AG04449 (cell line): ENCODE measurements at regions not wholly inside any gene's neighbourhood (a gene's known extent, or its start where the extent isn't known, plus 50 kb on each side); places are given as distances from the start of the nearest gene placed in this dataset.

ENCODE experiments used
- CTCF ChIA-PET: fragments of 350-600 bp; formaldehyde crosslinking; extraction: SDS; loops from one replicate; lab custom pipeline; 2021; ENCODE audit warnings: antibody characterized with exemption; lab: Yijun Ruan, JAX
- POLR2A ChIA-PET: fragments of 400-600, 350-600 bp; formaldehyde crosslinking; extraction: SDS; loops from one replicate; lab custom pipeline; 2020; ENCODE audit warnings: antibody characterized with exemption, inconsistent platforms; lab: Yijun Ruan, JAX
- DNase-seq: peaks from one replicate; pipeline ENCODE4 v3.0.0-alpha.2; 2010; ENCODE audit warnings: low read depth, low spot score
- H3K4me3 ChIP-seq: 2 replicates; pipeline ENCODE4 v1.5.1; 2011; ENCODE audit warnings: low read depth, mild to moderate bottlenecking, control low read depth, low read length
- CTCF ChIP-seq: IDR thresholded peaks from one replicate; pipeline ENCODE4 v1.5.1; 2011; ENCODE audit warnings: mild to moderate bottlenecking, moderate library complexity, low read length, control low read depth, inconsistent platforms; ENCODE audit not compliant: insufficient read depth; ENCODE audit errors: missing control alignments

- POLR2A ChIA-PET = no interaction called here
- H3K4me3 ChIP-seq = no peak overlapping the region
- no peak for DNase-seq
- CTCF ChIA-PET = interaction anchor here (1.2 kb wide), 1 partner anchor 23 kb away, joined by 3 read pairs; no protein-coding TSS in a partner anchor
- TF ChIP-seq CTCF = no peak
Observed at GRCh38 chr6:126118058-126118755, 131.9 kb downstream of the TRMT11 start.

GRCh38 chr6:126118936-126119335 lies 132.6 kb downstream of the TRMT11 start:
- DNase-seq = no peak
- H3K4me3 ChIP-seq = no peak overlapping the region
- no peak for TF ChIP-seq CTCF
- ChIA-PET CTCF (interaction anchor here (1.2 kb wide), 1 partner anchor 23 kb away, joined by 3 read pairs; no protein-coding TSS in a partner anchor), POLR2A (no interaction called here)

DNA sequence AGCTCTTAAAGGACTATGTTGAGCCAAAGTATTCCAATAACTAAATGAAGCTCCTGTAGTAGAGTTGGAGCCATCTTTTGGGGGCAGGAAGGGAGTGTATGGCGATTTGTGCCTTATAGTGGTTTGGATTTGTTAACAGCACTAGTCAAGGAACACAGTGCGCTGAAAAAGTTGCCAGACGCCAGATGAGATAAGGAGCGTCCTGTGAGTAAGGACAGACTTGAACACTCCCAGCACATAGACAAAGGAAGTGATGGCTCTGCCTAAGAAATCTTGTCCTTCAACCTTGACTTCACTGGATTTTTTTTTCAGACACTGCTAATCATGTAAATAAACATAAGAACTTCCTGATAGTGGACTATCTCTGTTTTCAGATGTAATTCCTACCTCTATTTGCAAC lies 136.9 kb downstream of the TRMT11 start:
- no peak for DNase-seq
- H3K4me3 ChIP-seq = no peak overlapping the region
- ChIA-PET CTCF (no interaction called here), POLR2A (no interaction called here)
- no peak for TF ChIP-seq CTCF

DNA sequence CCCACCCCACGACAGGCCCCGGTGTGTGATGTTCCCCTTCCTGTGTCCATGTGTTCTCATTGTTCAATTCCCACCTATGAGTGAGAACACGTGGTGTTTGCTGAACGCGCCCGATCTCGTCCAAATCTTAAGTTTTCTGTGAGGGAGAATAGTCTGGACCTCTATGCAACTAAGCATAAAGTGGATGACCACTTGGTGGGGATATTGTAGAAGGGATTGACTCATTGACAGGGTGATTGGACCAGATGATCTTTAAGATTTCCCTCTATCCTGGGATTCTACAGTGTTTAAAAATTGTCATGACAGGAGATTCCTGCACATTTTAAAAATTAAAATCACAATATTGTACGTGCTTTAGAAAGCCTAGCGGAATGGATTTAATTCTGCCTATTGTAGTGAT lies 141.3 kb downstream of the TRMT11 start:
- ChIA-PET POLR2A (no interaction called here), CTCF (no interaction called here)
- DNase-seq = no peak
- no peak overlapping the region for H3K4me3 ChIP-seq
- TF ChIP-seq CTCF = no peak

DNA sequence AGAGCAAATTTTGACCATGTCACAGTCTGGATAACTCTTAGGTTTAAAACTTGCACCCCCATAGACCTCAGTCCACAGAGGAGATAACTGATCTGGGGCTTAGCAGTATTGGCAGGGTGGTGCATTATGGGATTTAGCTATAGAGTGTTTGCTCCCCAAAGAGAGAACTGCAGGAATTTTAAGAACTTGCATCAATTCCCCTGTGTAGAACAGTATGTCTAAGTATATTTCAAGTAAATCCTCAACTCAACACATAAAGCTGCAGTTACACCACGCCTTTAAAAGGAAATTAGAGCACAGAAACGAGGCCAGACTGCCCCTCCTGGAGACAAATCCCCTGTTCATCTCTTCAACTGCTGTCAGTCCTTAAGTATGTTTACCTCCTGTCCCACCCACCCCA lies 144.9 kb downstream of the TRMT11 start:
- ChIA-PET POLR2A (no interaction called here), CTCF (no interaction called here)
- DNase-seq = no peak
- no peak for TF ChIP-seq CTCF
- H3K4me3 ChIP-seq = no peak overlapping the region

DNA sequence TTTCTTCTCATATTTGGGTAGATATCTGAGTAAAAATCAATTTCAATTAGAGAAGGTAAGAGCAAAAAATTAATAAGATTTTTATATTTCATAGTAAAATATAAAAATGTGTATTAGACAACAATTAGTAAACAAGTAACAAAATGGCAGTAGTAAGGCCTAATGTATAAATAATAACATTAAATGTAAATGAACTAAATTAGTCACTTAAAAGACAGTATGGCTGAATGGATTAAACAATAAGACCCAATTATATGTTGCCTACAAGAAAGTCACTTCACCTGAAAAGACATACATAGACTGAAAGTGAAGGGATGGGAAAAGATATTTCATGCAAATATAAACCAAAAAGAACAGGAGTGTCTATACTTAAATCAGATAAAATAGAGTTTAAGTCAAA lies 147.6 kb downstream of the TRMT11 start:
- DNase-seq = no peak
- no peak overlapping the region for H3K4me3 ChIP-seq
- TF ChIP-seq CTCF = no peak
- ChIA-PET POLR2A (no interaction called here), CTCF (no interaction called here)
